ENCODE measurements at regions not wholly inside any gene's neighbourhood (a gene's known extent, or its start where the extent isn't known, plus 50 kb on each side); places are given as distances from the start of the nearest gene placed in this dataset.
"Not testable (repeated sequence)": the region's sequence is repeated elsewhere in the genome, so short reads cannot be mapped to it uniquely, and the experiment has no call there.

DNA sequence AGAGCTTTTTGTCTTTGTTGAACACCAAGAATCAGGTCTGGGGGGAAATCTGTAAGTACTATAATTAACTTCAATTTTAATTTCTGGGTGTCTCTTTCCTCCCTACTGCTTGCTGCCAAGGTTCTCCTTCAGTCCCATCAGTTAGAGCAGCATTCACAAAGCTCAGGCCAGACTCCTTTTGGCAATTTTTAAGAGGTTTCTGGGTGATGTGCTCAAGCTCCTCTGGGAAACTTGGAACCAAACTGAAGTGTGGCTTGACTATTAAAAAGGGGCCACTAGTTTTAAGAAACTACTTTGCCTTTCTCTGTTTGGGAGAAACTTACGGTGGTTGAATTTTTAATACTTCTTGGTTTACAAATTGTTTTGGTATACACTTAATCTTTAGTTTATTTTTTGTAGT lies 227.7 kb upstream of the SOX2 start:
- Histone ChIP-seq H3K27me3 (no peaks in the 10 kb centered on the region), H3K4me3 (ENCODE audit: low read depth in 1 of 2, low read length in 1 of 2) (no peak overlapping the region), H3K36me3 (no peaks in the 10 kb centered on the region), H3K4me1 (ENCODE audit: control insufficient read depth in 1 of 2, insufficient read depth in 1 of 2, low read depth in 1 of 2, low read length in 1 of 2) (peaks cover 28 to 45% of the 10 kb centered on the region in 2 experiments), H3K27ac (no peak overlapping the region), H3K9me3 (no peaks in the 10 kb centered on the region)
- TF ChIP-seq, protein P1, sequence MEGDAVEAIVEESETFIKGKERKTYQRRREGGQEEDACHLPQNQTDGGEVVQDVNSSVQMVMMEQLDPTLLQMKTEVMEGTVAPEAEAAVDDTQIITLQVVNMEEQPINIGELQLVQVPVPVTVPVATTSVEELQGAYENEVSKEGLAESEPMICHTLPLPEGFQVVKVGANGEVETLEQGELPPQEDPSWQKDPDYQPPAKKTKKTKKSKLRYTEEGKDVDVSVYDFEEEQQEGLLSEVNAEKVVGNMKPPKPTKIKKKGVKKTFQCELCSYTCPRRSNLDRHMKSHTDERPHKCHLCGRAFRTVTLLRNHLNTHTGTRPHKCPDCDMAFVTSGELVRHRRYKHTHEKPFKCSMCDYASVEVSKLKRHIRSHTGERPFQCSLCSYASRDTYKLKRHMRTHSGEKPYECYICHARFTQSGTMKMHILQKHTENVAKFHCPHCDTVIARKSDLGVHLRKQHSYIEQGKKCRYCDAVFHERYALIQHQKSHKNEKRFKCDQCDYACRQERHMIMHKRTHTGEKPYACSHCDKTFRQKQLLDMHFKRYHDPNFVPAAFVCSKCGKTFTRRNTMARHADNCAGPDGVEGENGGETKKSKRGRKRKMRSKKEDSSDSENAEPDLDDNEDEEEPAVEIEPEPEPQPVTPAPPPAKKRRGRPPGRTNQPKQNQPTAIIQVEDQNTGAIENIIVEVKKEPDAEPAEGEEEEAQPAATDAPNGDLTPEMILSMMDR (IDR thresholded peaks at IDR 0.05), result no peak

DNA sequence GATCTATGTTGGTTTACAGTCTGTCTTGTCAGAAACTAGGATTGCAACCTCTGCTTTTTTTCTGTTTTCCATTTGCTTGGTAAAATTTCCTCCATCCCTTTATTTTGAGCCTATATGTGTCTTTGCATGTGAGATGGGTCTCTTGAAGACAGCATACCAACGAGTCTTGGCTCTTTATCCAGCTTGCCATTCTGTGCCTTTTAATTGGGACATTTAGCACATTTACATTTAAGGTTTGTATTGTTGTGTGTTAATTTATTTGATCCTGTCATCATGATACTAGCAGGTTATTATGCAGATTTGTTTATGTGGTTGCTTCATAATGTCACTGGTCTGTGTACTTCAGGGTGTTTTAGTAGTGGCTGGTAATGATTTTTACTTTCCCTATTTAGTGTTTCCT lies 236.6 kb upstream of the SOX2 start:
- H3K9me3 ChIP-seq; H3K27me3 ChIP-seq; H3K36me3 ChIP-seq; H3K27ac ChIP-seq; H3K4me3 ChIP-seq (ENCODE audit: low read depth in 1 of 2, low read length in 1 of 2): not testable (repeated sequence)
- H3K4me1 ChIP-seq (ENCODE audit: control insufficient read depth in 1 of 2, insufficient read depth in 1 of 2, low read depth in 1 of 2, low read length in 1 of 2), result peaks cover 18 to 19% of the 10 kb centered on the region in 2 experiments

DNA sequence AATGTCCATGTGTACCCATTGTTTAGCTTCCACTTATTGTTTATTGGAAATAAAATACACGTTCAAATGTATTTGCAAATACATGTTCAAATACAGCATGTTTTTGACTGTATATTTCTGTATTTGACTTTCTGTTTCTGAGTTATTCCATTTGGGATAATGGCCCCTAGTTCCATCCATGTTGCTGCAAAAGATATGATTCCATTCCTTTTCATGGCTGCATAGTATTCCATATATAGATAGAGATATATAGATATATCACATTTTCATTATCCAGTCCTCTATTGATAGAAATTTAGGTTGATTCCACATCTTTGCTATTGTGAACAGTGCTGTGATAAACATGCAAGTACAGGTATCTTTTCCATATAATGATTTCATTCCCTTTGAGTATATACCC lies 241.4 kb upstream of the SOX2 start:
- H3K27me3 ChIP-seq, result no peaks in the 10 kb centered on the region
- no peaks in the 10 kb centered on the region for H3K9me3 ChIP-seq
- no peak overlapping the region for H3K4me3 ChIP-seq (ENCODE audit: low read depth in 1 of 2, low read length in 1 of 2)
- H3K4me1 ChIP-seq (ENCODE audit: control insufficient read depth in 1 of 2, insufficient read depth in 1 of 2, low read depth in 1 of 2, low read length in 1 of 2), result no peaks in the 10 kb centered on the region
- TF ChIP-seq, protein P1 (IDR thresholded peaks at IDR 0.05), result no peak
- H3K36me3 ChIP-seq, result no peaks in the 10 kb centered on the region
- H3K27ac ChIP-seq, result no peak overlapping the region

DNA sequence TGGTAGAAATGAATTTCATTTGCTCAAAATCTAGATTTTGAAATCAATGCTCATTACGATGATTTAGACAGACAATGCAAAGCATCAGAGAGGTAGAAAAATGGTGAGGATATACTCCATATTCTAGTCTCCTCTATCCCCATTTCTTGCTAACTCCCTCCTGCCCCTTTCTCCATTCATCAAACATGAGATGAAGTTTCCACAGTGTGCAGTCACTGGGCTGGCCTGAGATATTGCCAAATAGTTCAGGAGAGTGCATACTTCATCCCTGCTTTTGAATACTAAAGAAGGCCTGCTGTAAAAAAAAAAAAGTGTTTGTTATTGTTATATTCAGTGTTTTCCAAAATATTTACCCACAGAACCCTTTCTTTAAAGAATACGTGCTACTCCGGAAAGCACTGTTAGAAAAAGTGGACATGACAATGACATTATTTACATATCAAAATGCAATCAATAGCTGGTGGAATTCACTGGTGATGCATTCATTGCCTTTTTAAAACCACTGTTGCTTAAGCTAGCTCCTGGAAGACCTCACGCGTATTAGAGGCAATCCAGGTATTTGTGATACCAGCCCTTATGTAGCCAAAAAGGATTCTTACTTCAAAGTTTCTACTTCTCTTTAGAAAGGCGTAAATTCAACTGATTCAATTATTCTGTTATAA lies 247.6 kb upstream of the SOX2 start:
- Histone ChIP-seq H3K27me3 (no peaks in the 10 kb centered on the region), H3K4me1 (ENCODE audit: control insufficient read depth in 1 of 2, insufficient read depth in 1 of 2, low read depth in 1 of 2, low read length in 1 of 2) (no peaks in the 10 kb centered on the region), H3K27ac (no peak overlapping the region)

DNA sequence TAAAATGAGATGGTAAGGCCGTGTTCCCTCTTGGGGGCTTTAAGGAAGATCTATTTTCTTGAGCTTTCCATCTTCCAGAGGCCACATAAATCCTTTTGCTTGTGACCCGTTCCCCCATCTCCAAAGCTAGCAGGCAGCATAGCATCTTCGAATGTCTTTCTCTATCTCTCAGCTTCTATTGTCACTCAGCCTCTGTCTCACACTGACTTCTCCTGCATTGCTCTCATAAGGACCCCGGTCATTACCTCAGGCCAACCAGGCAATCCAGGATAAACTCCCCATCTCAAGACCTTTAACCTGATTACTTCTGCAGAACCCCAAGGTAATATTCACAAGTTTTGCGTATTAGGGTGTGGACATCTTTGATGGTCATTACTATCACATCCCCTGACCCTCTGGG lies 250.3 kb upstream of the SOX2 start:
- TF ChIP-seq, protein P1 (IDR thresholded peaks at IDR 0.05), result no peak
- H3K36me3 ChIP-seq, result no peaks in the 10 kb centered on the region

More for the DNA sequence above, 247.6 kb upstream of the SOX2 start:
- Histone ChIP-seq H3K9me3 (no peaks in the 10 kb centered on the region), H3K36me3 (no peaks in the 10 kb centered on the region), H3K4me3 (ENCODE audit: low read depth in 1 of 2, low read length in 1 of 2) (no peak overlapping the region)
- TF ChIP-seq, protein P1 (IDR thresholded peaks at IDR 0.05), result no peak

DNA sequence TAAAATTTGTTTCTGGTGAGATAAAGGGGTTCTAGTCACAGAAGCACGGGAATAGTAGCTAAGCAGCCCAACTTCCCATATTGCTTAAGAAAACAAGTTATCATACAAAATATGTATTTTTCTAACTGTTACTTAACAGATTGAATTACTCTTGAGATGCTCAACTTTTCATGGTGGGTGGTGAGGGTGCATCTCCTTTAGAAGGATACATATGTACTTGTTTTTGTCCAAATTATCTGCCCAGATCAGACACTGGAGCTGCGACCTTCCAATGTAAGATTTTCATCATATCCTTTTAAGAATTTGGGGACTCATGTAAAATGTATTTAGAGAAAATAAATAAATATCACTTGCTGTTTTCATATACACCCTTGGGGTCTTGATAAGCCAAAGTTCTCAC lies 252.2 kb upstream of the SOX2 start:
- Histone ChIP-seq H3K4me3 (ENCODE audit: low read depth in 1 of 2, low read length in 1 of 2) (no peak overlapping the region), H3K36me3 (no peaks in the 10 kb centered on the region), H3K27ac (no peak overlapping the region), H3K27me3 (no peaks in the 10 kb centered on the region), H3K4me1 (ENCODE audit: control insufficient read depth in 1 of 2, insufficient read depth in 1 of 2, low read depth in 1 of 2, low read length in 1 of 2) (peaks cover 0 to 2% of the 10 kb centered on the region in 2 experiments), H3K9me3 (no peaks in the 10 kb centered on the region)
- TF ChIP-seq, protein P1 (IDR thresholded peaks at IDR 0.05), result no peak

More for the DNA sequence above, 250.3 kb upstream of the SOX2 start:
- Histone ChIP-seq H3K9me3 (no peaks in the 10 kb centered on the region), H3K4me3 (ENCODE audit: low read depth in 1 of 2, low read length in 1 of 2) (no peak overlapping the region), H3K27me3 (no peaks in the 10 kb centered on the region), H3K4me1 (ENCODE audit: control insufficient read depth in 1 of 2, insufficient read depth in 1 of 2, low read depth in 1 of 2, low read length in 1 of 2) (no peaks in the 10 kb centered on the region), H3K27ac (no peak overlapping the region)
